Natural killer cell (primary cell): ENCODE measurements at regions not wholly inside any gene's neighbourhood (a gene's known extent, or its start where the extent isn't known, plus 50 kb on each side); places are given as distances from the start of the nearest gene placed in this dataset.

Experiments
- ATAC-seq, 3 donors: fragments of 150-1000 bp in 2 of 3; fragments of 200-7000 bp in 1 of 3; cut with Tn5 transposase; 1 replicate in 1 of 3; 2 replicates in 2 of 3; pipeline ENCODE4 v1.10.0; 2021; ENCODE audit warnings: mild to moderate bottlenecking in 2 of 3, moderate library complexity in 2 of 3
- DNase-seq, 2 donors: peaks; one replicate each; pipeline versions ENCODE4 v3.0.0 to v3.0.0-alpha.2; 2013 to 2021; ENCODE audit warnings: mixed read lengths in 1 of 2
- H3K27ac ChIP-seq: one replicate; pipeline ENCODE4 v1.5.1; 2013; ENCODE audit warnings: mild to moderate bottlenecking, low read length
- H3K27me3 ChIP-seq: one replicate; pipeline ENCODE4 v1.6.1; 2013; ENCODE audit warnings: low read length; ENCODE audit not compliant: control insufficient read depth, insufficient read depth
- H3K36me3 ChIP-seq: one replicate; pipeline ENCODE4 v1.6.1; 2013; ENCODE audit warnings: low read length; ENCODE audit not compliant: control insufficient read depth, insufficient read depth
- H3K4me1 ChIP-seq: one replicate; pipeline ENCODE4 v1.6.1; 2013; ENCODE audit warnings: low read length; ENCODE audit not compliant: control insufficient read depth, insufficient read depth
- H3K4me3 ChIP-seq: one replicate; pipeline ENCODE4 v1.5.1; 2013; ENCODE audit warnings: low read length
- H3K9me3 ChIP-seq: one replicate; pipeline ENCODE4 v1.6.1; 2013; ENCODE audit warnings: low read length; ENCODE audit not compliant: control insufficient read depth, insufficient read depth
- H3K27ac Mint-ChIP-seq, 2 donors: one replicate each; pipeline ENCODE4 v1.8.0; 2022; ENCODE audit warnings: mild to moderate bottlenecking in 2 of 2, mixed read lengths in 2 of 2, moderate library complexity in 1 of 2
- H3K27me3 Mint-ChIP-seq, 2 donors: one replicate each; pipeline ENCODE4 v1.8.0; 2022; ENCODE audit warnings: low read depth in 2 of 2, mixed read lengths in 2 of 2
- H3K36me3 Mint-ChIP-seq: one replicate; pipeline ENCODE4 v1.8.0; 2022; ENCODE audit warnings: mixed read lengths
- H3K4me1 Mint-ChIP-seq, 2 donors: one replicate each; pipeline ENCODE4 v1.8.0; 2022; ENCODE audit warnings: mixed read lengths in 2 of 2
- H3K4me3 Mint-ChIP-seq: one replicate; pipeline ENCODE4 v1.8.0; 2022; ENCODE audit warnings: mild to moderate bottlenecking, moderate library complexity, mixed read lengths
- H3K9me3 Mint-ChIP-seq, 2 donors: one replicate each; pipeline ENCODE4 v1.8.0; 2022; ENCODE audit warnings: mixed read lengths in 2 of 2
- WGBS: methylation state at CpG from one replicate; pipeline ENCODE4 v1.1.7; 2013; ENCODE audit warnings: missing lambda C conversion rate; ENCODE audit not compliant: insufficient coverage; 5-methylcytosine and 5-hydroxymethylcytosine counted together
- intact Hi-C: fragments of 100-400 bp; cut with micrococcal nuclease; formaldehyde crosslinking; loops from one replicate; pipeline ENCODE4 v1.14.2; 2022
- TF ChIP-seq, protein P1 (sequence below): fragments of 200-600 bp; IDR thresholded peaks from one replicate; pipeline ENCODE4 v1.8.0; 2022; ENCODE audit warnings: antibody characterized with exemption

DNA sequence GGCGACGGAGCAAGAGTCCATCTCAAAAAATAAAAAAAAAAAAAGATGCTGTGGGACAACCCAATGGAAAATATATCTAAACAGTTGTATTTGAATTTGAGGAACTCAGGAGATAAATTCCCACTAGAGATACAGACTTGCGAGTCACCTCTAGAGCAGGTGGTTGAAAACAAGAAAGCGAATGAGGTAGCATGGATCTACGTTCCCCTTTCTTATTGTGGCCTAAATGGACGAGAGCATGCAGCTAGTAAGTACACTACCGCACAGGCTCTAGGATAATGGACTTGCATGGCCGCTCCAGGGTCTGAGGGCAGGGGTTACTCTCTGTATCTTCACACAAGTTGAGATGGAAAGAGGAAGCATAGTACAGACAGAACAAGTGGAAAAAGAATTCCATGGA lies 63.5 kb upstream of the TGFBR2 start:
- intact Hi-C loops, result no loop called here
- Histone ChIP-seq H3K4me3 (no peak overlapping the region), H3K9me3 (no peaks in the 10 kb centered on the region), H3K36me3 (no peaks in the 10 kb centered on the region), H3K4me1 (no peaks in the 10 kb centered on the region), H3K27ac (no peak overlapping the region), H3K27me3 (no peaks in the 10 kb centered on the region)
- Mint-ChIP-seq H3K4me3 (no peak overlapping the region), H3K27ac (no peak overlapping the region), H3K27me3 (no peaks in the 10 kb centered on the region), H3K4me1 (no peaks in the 10 kb centered on the region), H3K9me3 (peaks cover 0 to 3% of the 10 kb centered on the region in 2 donors), H3K36me3 (no peaks in the 10 kb centered on the region)
- DNase-seq (no peak), ATAC-seq (no peak)
- WGBS, result 95% methylated on average over 7 of the region's 8 CpGs
- TF ChIP-seq, protein P1, sequence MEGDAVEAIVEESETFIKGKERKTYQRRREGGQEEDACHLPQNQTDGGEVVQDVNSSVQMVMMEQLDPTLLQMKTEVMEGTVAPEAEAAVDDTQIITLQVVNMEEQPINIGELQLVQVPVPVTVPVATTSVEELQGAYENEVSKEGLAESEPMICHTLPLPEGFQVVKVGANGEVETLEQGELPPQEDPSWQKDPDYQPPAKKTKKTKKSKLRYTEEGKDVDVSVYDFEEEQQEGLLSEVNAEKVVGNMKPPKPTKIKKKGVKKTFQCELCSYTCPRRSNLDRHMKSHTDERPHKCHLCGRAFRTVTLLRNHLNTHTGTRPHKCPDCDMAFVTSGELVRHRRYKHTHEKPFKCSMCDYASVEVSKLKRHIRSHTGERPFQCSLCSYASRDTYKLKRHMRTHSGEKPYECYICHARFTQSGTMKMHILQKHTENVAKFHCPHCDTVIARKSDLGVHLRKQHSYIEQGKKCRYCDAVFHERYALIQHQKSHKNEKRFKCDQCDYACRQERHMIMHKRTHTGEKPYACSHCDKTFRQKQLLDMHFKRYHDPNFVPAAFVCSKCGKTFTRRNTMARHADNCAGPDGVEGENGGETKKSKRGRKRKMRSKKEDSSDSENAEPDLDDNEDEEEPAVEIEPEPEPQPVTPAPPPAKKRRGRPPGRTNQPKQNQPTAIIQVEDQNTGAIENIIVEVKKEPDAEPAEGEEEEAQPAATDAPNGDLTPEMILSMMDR, result no peak

- H3K27ac ChIP-seq, result no peak overlapping the region
- H3K4me3 Mint-ChIP-seq, result no peak overlapping the region
- intact Hi-C loops, result no loop called here
- H3K4me1 Mint-ChIP-seq, result no peaks in the 10 kb centered on the region
- no peaks in the 10 kb centered on the region for H3K36me3 ChIP-seq
- H3K4me3 ChIP-seq, result no peak overlapping the region
- TF ChIP-seq, protein P1, result no peak
- H3K27me3 Mint-ChIP-seq, result no peaks in the 10 kb centered on the region
- no peaks in the 10 kb centered on the region for H3K27me3 ChIP-seq
- H3K36me3 Mint-ChIP-seq, result no peaks in the 10 kb centered on the region
- ATAC-seq, result no peak
- no peak for DNase-seq
- no peaks in the 10 kb centered on the region for H3K9me3 ChIP-seq
- no peaks in the 10 kb centered on the region for H3K4me1 ChIP-seq
- no peak overlapping the region for H3K27ac Mint-ChIP-seq
- WGBS, result 78% methylated on average over 3 of the region's 3 CpGs
- H3K9me3 Mint-ChIP-seq, result peaks cover 0 to 3% of the 10 kb centered on the region in 2 donors
Measured at GRCh38 chr3:30544812-30545211, 61.6 kb upstream of the TGFBR2 start.

DNA sequence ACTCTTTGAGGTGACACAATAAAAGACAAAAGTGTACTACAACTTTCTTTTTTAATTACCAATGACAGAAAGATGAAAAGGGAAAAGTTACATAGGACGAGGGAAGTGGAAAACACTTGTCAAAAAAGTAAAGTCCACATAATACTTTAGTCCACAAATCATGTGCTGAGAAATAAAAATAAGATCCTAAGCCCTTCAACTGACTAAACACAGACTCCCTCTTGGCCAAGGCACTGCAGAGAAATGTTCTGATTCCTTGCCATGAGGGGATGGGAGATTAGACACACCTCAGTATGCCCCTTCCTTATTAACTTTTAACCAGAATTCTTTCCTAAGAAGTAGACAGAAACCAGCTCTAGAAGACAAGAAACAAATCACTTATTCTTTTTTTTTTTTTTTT lies 59.5 kb upstream of the TGFBR2 start:
- Mint-ChIP-seq H3K4me3 (no peak overlapping the region), H3K9me3 (peaks cover 0 to 3% of the 10 kb centered on the region in 2 donors), H3K27me3 (no peaks in the 10 kb centered on the region), H3K4me1 (no peaks in the 10 kb centered on the region), H3K27ac (no peak overlapping the region), H3K36me3 (no peaks in the 10 kb centered on the region)
- DNase-seq (no peak), ATAC-seq (no peak)
- Histone ChIP-seq H3K27me3 (no peaks in the 10 kb centered on the region), H3K9me3 (no peaks in the 10 kb centered on the region), H3K36me3 (no peaks in the 10 kb centered on the region), H3K4me1 (no peaks in the 10 kb centered on the region), H3K27ac (no peak overlapping the region), H3K4me3 (no peak overlapping the region)
- TF ChIP-seq, protein P1, result no peak
- intact Hi-C loops, result no loop called here
- WGBS, result 80% methylated on average over 1 of the region's 1 CpG

DNA sequence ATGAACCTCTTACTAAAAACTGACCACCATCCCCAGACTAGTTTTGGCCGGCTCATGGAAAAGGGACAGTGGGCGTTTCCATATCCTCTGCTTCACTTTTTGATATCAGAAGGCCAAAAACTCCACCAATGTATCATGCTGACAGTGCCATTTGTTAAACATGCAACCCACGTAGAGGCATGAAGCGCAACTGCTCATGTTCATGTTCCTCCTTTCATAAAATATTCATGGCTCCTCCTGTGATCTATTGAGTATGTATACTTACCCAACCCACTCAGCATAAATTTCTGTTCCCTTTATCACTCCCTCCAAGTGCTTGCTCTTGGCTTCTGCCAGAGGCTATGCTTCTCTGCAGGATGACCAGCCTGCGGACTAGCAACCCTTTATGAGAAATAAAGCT lies 58.7 kb upstream of the TGFBR2 start:
- intact Hi-C loops, result no loop called here
- Mint-ChIP-seq H3K36me3 (no peaks in the 10 kb centered on the region), H3K27ac (no peak overlapping the region), H3K4me1 (no peaks in the 10 kb centered on the region), H3K9me3 (peaks cover 0 to 3% of the 10 kb centered on the region in 2 donors), H3K27me3 (no peaks in the 10 kb centered on the region), H3K4me3 (no peak overlapping the region)
- Histone ChIP-seq H3K27ac (no peak overlapping the region), H3K27me3 (no peaks in the 10 kb centered on the region), H3K4me3 (no peak overlapping the region), H3K9me3 (no peaks in the 10 kb centered on the region), H3K36me3 (no peaks in the 10 kb centered on the region), H3K4me1 (no peaks in the 10 kb centered on the region)
- 93% methylated on average over 5 of the region's 5 CpGs for WGBS
- DNase-seq (no peak), ATAC-seq (no peak)
- TF ChIP-seq, protein P1, result no peak
